Neural cell (in vitro differentiated cells): ENCODE measurements at regions not wholly inside any gene's neighbourhood (a gene's known extent, or its start where the extent isn't known, plus 50 kb on each side); places are given as distances from the start of the nearest gene placed in this dataset.

Source experiments
- EP300 ChIP-seq: fragments of 450-650 bp; conservative IDR thresholded peaks from 2 replicates; pipeline ENCODE4 v1.6.1; 2014; ENCODE audit warnings: antibody characterized with exemption, mild to moderate bottlenecking, moderate library complexity; ENCODE audit not compliant: poor library complexity, severe bottlenecking
- EZH2 ChIP-seq: fragments of 200-600, 300-800 bp; shearing (Covaris generic), sonication (generic); IDR thresholded peaks from 2 replicates; pipeline ENCODE4 v1.6.1; 2014; ENCODE audit warnings: antibody characterized with exemption, low read length, borderline replicate concordance, mild to moderate bottlenecking; ENCODE audit not compliant: insufficient read depth, poor library complexity, severe bottlenecking
- MXI1 ChIP-seq: fragments of 450-650 bp; conservative IDR thresholded peaks from 2 replicates; pipeline ENCODE4 v1.6.1; 2014; ENCODE audit warnings: antibody characterized with exemption, mild to moderate bottlenecking; ENCODE audit not compliant: poor library complexity, severe bottlenecking
- RAD21 ChIP-seq: fragments of 450-650 bp; conservative IDR thresholded peaks from 2 replicates; pipeline ENCODE4 v1.6.1; 2014; ENCODE audit warnings: antibody characterized with exemption, mild to moderate bottlenecking, moderate library complexity
- SMC3 ChIP-seq: fragments of 450-650 bp; conservative IDR thresholded peaks from 2 replicates; pipeline ENCODE4 v1.6.1; 2014; ENCODE audit warnings: antibody characterized with exemption, mild to moderate bottlenecking, moderate library complexity; ENCODE audit not compliant: poor library complexity
- TAF1 ChIP-seq: IDR thresholded peaks from 2 replicates; pipeline ENCODE4 v1.6.1; 2012; ENCODE audit warnings: low read depth
- TF ChIP-seq, protein P1 (sequence below): fragments of 450-650 bp; IDR thresholded peaks from 2 replicates; pipeline ENCODE4 v1.5.1; 2014; ENCODE audit warnings: antibody characterized with exemption, mild to moderate bottlenecking, moderate library complexity; ENCODE audit not compliant: poor library complexity, severe bottlenecking
- TF ChIP-seq, protein P2 (sequence below): IDR thresholded peaks from 2 replicates; pipeline ENCODE4 v1.6.1; 2012; ENCODE audit warnings: borderline replicate concordance

DNA sequence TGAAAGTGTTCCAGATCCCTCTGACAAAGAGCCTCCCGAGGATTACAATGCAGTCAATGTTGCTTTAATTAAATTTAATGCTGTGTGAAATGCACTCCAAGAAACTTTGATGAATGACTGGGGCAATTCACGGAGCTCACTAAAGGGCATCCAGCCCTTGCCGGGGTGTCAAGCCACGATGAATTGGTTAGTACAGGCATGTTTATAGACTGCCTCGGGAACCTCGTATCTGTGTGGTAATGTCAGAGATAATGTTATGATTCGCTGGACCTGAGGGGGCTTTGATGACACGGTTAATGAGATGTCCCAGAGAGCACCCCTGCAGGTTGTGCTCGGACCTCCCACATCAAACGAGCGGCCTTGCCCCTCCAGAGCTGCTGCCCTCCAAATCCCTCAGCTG, 428.8 kb downstream of the NKX6-1 start:
- no peak for TF ChIP-seq EZH2
- TF ChIP-seq, protein P1, sequence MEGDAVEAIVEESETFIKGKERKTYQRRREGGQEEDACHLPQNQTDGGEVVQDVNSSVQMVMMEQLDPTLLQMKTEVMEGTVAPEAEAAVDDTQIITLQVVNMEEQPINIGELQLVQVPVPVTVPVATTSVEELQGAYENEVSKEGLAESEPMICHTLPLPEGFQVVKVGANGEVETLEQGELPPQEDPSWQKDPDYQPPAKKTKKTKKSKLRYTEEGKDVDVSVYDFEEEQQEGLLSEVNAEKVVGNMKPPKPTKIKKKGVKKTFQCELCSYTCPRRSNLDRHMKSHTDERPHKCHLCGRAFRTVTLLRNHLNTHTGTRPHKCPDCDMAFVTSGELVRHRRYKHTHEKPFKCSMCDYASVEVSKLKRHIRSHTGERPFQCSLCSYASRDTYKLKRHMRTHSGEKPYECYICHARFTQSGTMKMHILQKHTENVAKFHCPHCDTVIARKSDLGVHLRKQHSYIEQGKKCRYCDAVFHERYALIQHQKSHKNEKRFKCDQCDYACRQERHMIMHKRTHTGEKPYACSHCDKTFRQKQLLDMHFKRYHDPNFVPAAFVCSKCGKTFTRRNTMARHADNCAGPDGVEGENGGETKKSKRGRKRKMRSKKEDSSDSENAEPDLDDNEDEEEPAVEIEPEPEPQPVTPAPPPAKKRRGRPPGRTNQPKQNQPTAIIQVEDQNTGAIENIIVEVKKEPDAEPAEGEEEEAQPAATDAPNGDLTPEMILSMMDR: no peak
- no peak for TF ChIP-seq EP300
- TF ChIP-seq, protein P2, sequence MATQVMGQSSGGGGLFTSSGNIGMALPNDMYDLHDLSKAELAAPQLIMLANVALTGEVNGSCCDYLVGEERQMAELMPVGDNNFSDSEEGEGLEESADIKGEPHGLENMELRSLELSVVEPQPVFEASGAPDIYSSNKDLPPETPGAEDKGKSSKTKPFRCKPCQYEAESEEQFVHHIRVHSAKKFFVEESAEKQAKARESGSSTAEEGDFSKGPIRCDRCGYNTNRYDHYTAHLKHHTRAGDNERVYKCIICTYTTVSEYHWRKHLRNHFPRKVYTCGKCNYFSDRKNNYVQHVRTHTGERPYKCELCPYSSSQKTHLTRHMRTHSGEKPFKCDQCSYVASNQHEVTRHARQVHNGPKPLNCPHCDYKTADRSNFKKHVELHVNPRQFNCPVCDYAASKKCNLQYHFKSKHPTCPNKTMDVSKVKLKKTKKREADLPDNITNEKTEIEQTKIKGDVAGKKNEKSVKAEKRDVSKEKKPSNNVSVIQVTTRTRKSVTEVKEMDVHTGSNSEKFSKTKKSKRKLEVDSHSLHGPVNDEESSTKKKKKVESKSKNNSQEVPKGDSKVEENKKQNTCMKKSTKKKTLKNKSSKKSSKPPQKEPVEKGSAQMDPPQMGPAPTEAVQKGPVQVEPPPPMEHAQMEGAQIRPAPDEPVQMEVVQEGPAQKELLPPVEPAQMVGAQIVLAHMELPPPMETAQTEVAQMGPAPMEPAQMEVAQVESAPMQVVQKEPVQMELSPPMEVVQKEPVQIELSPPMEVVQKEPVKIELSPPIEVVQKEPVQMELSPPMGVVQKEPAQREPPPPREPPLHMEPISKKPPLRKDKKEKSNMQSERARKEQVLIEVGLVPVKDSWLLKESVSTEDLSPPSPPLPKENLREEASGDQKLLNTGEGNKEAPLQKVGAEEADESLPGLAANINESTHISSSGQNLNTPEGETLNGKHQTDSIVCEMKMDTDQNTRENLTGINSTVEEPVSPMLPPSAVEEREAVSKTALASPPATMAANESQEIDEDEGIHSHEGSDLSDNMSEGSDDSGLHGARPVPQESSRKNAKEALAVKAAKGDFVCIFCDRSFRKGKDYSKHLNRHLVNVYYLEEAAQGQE: no peak
- no peak for TF ChIP-seq TAF1
- no peak for TF ChIP-seq RAD21
- no peak for TF ChIP-seq MXI1
- TF ChIP-seq SMC3: no peak
